ENCODE measurements at regions not wholly inside any gene's neighbourhood (a gene's known extent, or its start where the extent isn't known, plus 50 kb on each side); places are given as distances from the start of the nearest gene placed in this dataset.
"Not testable (repeated sequence)": the region's sequence is repeated elsewhere in the genome, so short reads cannot be mapped to it uniquely, and the experiment has no call there.

DNA sequence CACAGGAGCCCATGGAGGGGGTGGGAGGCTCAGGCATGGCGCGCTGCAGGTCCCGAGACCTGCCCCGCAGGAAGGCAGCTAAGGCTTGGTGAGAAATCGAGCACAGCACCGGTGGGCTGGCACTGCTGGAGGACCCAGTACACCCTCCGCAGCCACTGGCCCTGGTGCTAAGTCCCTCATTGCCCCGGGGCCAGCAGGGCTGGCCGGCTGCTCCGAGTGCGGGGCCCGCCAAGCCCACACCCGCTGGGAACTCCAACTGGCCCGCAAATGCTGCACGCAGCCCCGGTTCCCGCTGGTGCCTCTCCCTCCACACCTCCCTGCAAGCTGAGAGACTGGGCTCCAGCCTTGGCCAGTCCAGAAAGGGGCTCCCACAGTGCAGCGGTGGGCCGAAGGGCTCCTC lies 349.8 kb downstream of the POM121L12 start:
- H2BK120ac ChIP-seq (replicated peaks; ENCODE audit: low read depth, low read length); FAIRE-seq; H3K14ac ChIP-seq (ENCODE audit: insufficient read length); POLR2A ChIA-PET (ENCODE audit: partially characterized antibody); H3K9me3 ChIP-seq (ENCODE audit: insufficient read depth in 2 of 2, low read depth in 1 of 2, low read length in 1 of 2); H2AFZ ChIP-seq (ENCODE audit: low read length); H3K9ac ChIP-seq (replicated peaks in 1 of 4; ENCODE audit: extremely low read depth in 1 of 4, low read depth in 3 of 4, low read length in 3 of 4); H3K4me2 ChIP-seq (ENCODE audit: insufficient read depth in 1 of 2, low read depth in 2 of 2, low read length in 2 of 2); H4K20me1 ChIP-seq (replicated peaks in 1 of 2; ENCODE audit: control insufficient read depth in 1 of 2, insufficient read depth in 2 of 2, low read length in 2 of 2); H3K79me2 ChIP-seq (ENCODE audit: control insufficient read depth in 1 of 2, insufficient read depth in 2 of 2, low read length in 2 of 2); CTCF ChIA-PET (ENCODE audit: partially characterized antibody); H3K27ac ChIP-seq (ENCODE audit: low read depth, low read length); H3K23ac ChIP-seq (ENCODE audit: insufficient read length); H3K23me2 ChIP-seq (ENCODE audit: low read depth, low read length); H2BK12ac ChIP-seq (ENCODE audit: low read depth, low read length); H3K36me3 ChIP-seq (ENCODE audit: control insufficient read depth in 2 of 4, insufficient read depth in 4 of 4, low read length in 3 of 4); H4K5ac ChIP-seq (ENCODE audit: insufficient read length, low read depth, low read length); H3K4ac ChIP-seq (replicated peaks; ENCODE audit: insufficient read length, low read depth, low read length); H3K56ac ChIP-seq (replicated peaks; ENCODE audit: insufficient read length, low read depth, low read length); H2BK5ac ChIP-seq (ENCODE audit: low read depth, low read length); H2BK20ac ChIP-seq (ENCODE audit: low read length); H3K18ac ChIP-seq (ENCODE audit: extremely low read depth, low read length); H3K4me3 ChIP-seq (ENCODE audit: extremely low read depth in 1 of 4, insufficient read depth in 2 of 4, low read depth in 3 of 4, low read length in 4 of 4); H3K27me3 ChIP-seq (replicated peaks in 1 of 4; ENCODE audit: control insufficient read depth in 3 of 4, extremely low read depth in 1 of 4, insufficient read depth in 3 of 4, low read length in 3 of 4); H3K4me1 ChIP-seq (replicated peaks in 1 of 4; ENCODE audit: control insufficient read depth in 3 of 4, insufficient read depth in 4 of 4, low read length in 3 of 4); H2AK5ac ChIP-seq (ENCODE audit: low read depth, low read length); H3K79me1 ChIP-seq (ENCODE audit: low read depth, low read length); DNase-seq (ENCODE audit: low read depth in 1 of 2, low spot score in 2 of 2); H4K8ac ChIP-seq (ENCODE audit: extremely low read depth, insufficient read depth, low read length); H4K91ac ChIP-seq (replicated peaks; ENCODE audit: insufficient read length, low read length); H2BK15ac ChIP-seq (ENCODE audit: low read length): not testable (repeated sequence)
- 60% methylated on average over 2 of the region's 19 CpGs; no CpG with 5 or more reads in 1 of the 2 experiments for WGBS, 2 experiments (ENCODE audit: extremely low coverage in 1 of 2, insufficient coverage in 1 of 2, insufficient read length in 1 of 2, insufficient replicate concordance in 2 of 2, low coverage in 1 of 2, low lambda C conversion rate in 2 of 2, missing lambda C conversion rate in 1 of 2)

Measured in H1 (cell line).